Uterus (tissue), 3 donors: ENCODE measurements at regions not wholly inside any gene's neighbourhood (a gene's known extent, or its start where the extent isn't known, plus 50 kb on each side); places are given as distances from the start of the nearest gene placed in this dataset.
"Not testable (repeated sequence)": the region's sequence is repeated elsewhere in the genome, so short reads cannot be mapped to it uniquely, and the experiment has no call there.

Experiments
- DNase-seq, 2 donors: peaks; one replicate each; pipeline ENCODE4 v3.0.0-alpha.2; 2019 to 2020
- H3K27ac ChIP-seq, 2 donors: fragments of 200-600 bp; sonication (generic); 1 replicate in 1 of 2; 2 replicates in 1 of 2; pipeline ENCODE4 v1.5.1; 2016 to 2018
- H3K27me3 ChIP-seq, 2 donors: fragments of 200-600 bp; sonication (generic); one replicate each; pipeline ENCODE4 v1.5.1; 2018 to 2019; ENCODE audit warnings: control low read depth in 1 of 2
- H3K36me3 ChIP-seq, 2 donors: fragments of 200-600 bp; sonication (generic); one replicate each; pipeline ENCODE4 v1.5.1; 2019; ENCODE audit warnings: control low read depth in 1 of 2
- H3K4me1 ChIP-seq, 2 donors: fragments of 200-600 bp; sonication (generic); one replicate each; pipeline ENCODE4 v1.5.1; 2018 to 2019; ENCODE audit warnings: control low read depth in 1 of 2
- H3K4me3 ChIP-seq, 2 donors: fragments of 200-600 bp; sonication (generic); 1 replicate in 1 of 2; 2 replicates in 1 of 2; pipeline ENCODE4 v1.5.1; 2018 to 2019; ENCODE audit warnings: mild to moderate bottlenecking in 1 of 2
- H3K9me3 ChIP-seq, 2 donors: fragments of 200-600 bp; sonication (generic); one replicate each; pipeline ENCODE4 v1.5.1; 2019; ENCODE audit warnings: control low read depth in 1 of 2
- CTCF ChIP-seq, 4 experiments: fragments of 200-600 bp in 2 of 4; fragments of 450-650 bp in 2 of 4; sonication (generic) in 2 of 4; IDR thresholded peaks; one replicate each; pipeline ENCODE4 v1.5.1; 2016 to 2019; ENCODE audit warnings: antibody characterized with exemption in 4 of 4, mild to moderate bottlenecking in 2 of 4, moderate library complexity in 1 of 4
- POLR2A ChIP-seq, 2 donors: fragments of 450-650 bp; IDR thresholded peaks; one replicate each; pipeline ENCODE4 v1.6.1; 2016; ENCODE audit warnings: antibody characterized with exemption in 2 of 2, mild to moderate bottlenecking in 1 of 2, moderate library complexity in 1 of 2
- intact Hi-C: fragments of 100-400 bp; cut with DNase I; formaldehyde crosslinking; loops from one replicate; pipeline ENCODE4 v1.15.1; 2023; ENCODE audit warnings: low total_unique reads
- donor health status: DM: yes; HTN: yes; CAD: no.

DNA sequence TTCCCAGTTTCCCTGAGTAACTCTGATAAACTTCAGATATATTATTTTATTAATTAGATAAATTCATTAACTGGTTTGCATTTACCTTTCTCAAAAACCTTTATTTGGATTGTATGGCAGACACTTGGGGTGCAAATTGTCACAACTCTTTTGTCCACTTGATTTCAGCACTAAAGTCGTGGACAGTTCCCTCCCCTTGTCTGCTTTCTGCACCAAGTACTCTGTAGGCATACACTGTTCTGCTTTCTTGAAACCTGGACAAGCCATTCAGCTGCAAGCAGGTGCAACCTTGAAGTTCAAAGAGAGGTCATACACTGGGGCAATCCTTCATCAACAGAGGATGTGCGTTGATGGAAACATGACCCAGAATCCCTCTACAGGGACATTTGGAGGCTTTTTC, 162.9 kb downstream of the ARL5B start:
- Histone ChIP-seq H3K4me3 (no peak overlapping the region), H3K27me3 (no peaks in the 10 kb centered on the region), H3K9me3 (no peaks in the 10 kb centered on the region), H3K36me3 (no peaks in the 10 kb centered on the region), H3K27ac (no peak overlapping the region), H3K4me1 (no peaks in the 10 kb centered on the region)
- DNase-seq = no peak
- intact Hi-C loops = no loop called here
- TF ChIP-seq POLR2A (IDR thresholded peaks at IDR 0.05) (no peak), CTCF (IDR thresholded peaks at IDR 0.05) (no peak)

DNA sequence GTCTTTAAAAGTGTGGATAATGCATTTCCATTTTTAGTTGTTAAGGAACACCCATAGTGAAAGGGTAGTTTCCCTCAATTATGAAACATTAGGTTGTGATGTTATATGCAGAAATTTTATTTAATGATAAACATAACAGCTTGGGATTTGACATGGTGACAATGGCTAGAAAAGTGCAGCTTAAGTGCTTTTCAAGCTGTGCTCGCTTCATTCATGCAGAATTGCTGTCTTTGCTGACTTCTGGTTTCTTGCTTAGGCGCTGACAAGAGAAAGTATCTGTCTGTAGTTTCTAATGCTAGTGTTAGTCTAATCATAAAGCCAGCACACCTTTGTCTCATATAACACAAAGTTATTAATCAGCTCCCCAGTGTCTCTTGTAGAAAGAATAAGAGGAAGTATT, 170.0 kb downstream of the ARL5B start:
- DNase-seq = no peak
- Histone ChIP-seq H3K36me3 (no peaks in the 10 kb centered on the region), H3K4me1 (no peaks in the 10 kb centered on the region), H3K4me3 (no peak overlapping the region), H3K27me3 (no peaks in the 10 kb centered on the region), H3K27ac (no peak overlapping the region), H3K9me3 (no peaks in the 10 kb centered on the region)
- no peak for TF ChIP-seq POLR2A (IDR thresholded peaks at IDR 0.05)
- TF ChIP-seq CTCF (IDR thresholded peaks at IDR 0.05) = no peak
- intact Hi-C loops = no loop called here

GRCh38 chr10:18830277-18830676, 171.0 kb downstream of the ARL5B start:
- DNase-seq = no peak
- no peaks in the 10 kb centered on the region for H3K9me3 ChIP-seq
- TF ChIP-seq CTCF (IDR thresholded peaks at IDR 0.05) = no peak
- TF ChIP-seq POLR2A (IDR thresholded peaks at IDR 0.05) = no peak
- H3K27ac ChIP-seq = no peak overlapping the region
- no peaks in the 10 kb centered on the region for H3K4me1 ChIP-seq
- H3K36me3 ChIP-seq = no peaks in the 10 kb centered on the region
- H3K27me3 ChIP-seq = no peaks in the 10 kb centered on the region
- intact Hi-C loops = no loop called here
- H3K4me3 ChIP-seq = no peak overlapping the region

- DNase-seq, H3K27ac ChIP-seq, H3K4me3 ChIP-seq, H3K9me3 ChIP-seq, H3K27me3 ChIP-seq, intact Hi-C loops, H3K36me3 ChIP-seq, H3K4me1 ChIP-seq: not testable (repeated sequence)
Observed at GRCh38 chr10:18856623-18857022, 192.0 kb upstream of the MALRD1 start.

DNA sequence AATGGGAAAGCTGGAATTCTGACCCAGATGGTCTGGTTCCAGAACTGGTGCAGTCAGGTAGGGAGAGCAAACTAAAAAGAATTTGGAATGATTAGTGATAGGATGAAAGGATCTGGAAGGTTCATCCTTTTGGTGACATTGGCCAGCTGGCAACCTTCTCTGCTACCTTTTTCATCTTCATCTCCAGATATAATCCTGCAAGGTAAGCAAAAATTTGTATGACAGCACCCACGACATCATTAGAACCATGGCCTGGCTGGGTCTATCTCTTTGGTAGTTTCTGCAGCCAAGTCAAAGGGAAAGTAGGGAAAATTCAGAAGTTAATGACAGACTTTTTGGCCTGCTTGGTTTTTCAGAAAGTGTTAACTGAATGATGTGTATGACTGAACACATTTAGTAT, 188.9 kb upstream of the MALRD1 start:
- no peak overlapping the region for H3K27ac ChIP-seq
- no peaks in the 10 kb centered on the region for H3K36me3 ChIP-seq
- H3K4me1 ChIP-seq = no peaks in the 10 kb centered on the region
- no peak overlapping the region for H3K4me3 ChIP-seq
- intact Hi-C loops = no loop called here
- DNase-seq = no peak
- H3K27me3 ChIP-seq = no peaks in the 10 kb centered on the region
- TF ChIP-seq POLR2A (IDR thresholded peaks at IDR 0.05) = no peak
- TF ChIP-seq CTCF (IDR thresholded peaks at IDR 0.05) = no peak
- H3K9me3 ChIP-seq = no peaks in the 10 kb centered on the region

DNA sequence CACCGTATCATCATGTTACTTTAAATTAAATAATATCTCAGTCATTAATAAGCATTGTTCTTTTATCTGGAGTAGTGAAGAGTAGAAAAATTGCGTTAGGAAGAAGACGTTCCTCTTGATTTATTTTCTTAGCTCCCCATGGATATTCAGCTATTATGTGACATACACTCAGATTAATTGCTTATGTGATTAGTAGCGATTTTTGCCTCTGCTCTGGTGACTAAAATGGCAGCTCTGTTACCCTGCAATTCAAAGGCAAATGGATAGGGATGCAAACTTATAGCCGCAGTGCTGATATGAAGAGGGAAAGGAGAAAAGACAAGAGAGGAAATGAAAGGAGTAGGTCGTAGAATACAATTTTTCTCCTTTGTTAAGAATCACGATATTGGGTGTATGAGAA, 188.4 kb upstream of the MALRD1 start:
- H3K4me3 ChIP-seq = no peak overlapping the region
- no peaks in the 10 kb centered on the region for H3K9me3 ChIP-seq
- TF ChIP-seq CTCF (IDR thresholded peaks at IDR 0.05) (no peak), POLR2A (IDR thresholded peaks at IDR 0.05) (no peak)
- intact Hi-C loops = no loop called here
- DNase-seq = no peak
- no peaks in the 10 kb centered on the region for H3K36me3 ChIP-seq
- no peaks in the 10 kb centered on the region for H3K27me3 ChIP-seq
- no peaks in the 10 kb centered on the region for H3K4me1 ChIP-seq
- no peak overlapping the region for H3K27ac ChIP-seq
